GM23338 (cell line): ENCODE measurements at regions not wholly inside any gene's neighbourhood (a gene's known extent, or its start where the extent isn't known, plus 50 kb on each side); places are given as distances from the start of the nearest gene placed in this dataset.

Experiments used
- ATAC-seq: fragments of 200-7000 bp; cut with Tn5 transposase; 3 replicates; pipeline ENCODE4 v1.9.1; 2020
- DNase-seq: peaks from one replicate; pipeline ENCODE4 v3.0.0-alpha.2; 2015; ENCODE audit warnings: low spot score
- H2AFZ ChIP-seq: fragments of 200-600 bp; sonication (generic); 2 replicates; pipeline ENCODE4 v1.8.0; 2016; ENCODE audit warnings: antibody characterized with exemption, mild to moderate bottlenecking, moderate library complexity
- H3F3A ChIP-seq: fragments of 200-600 bp; sonication (generic); replicated peaks from 2 replicates; pipeline ENCODE4 v1.8.0; 2017; ENCODE audit warnings: antibody characterized with exemption, mixed run types, low read depth
- H3K27ac ChIP-seq: fragments of 200-600 bp; sonication (generic); 2 replicates; pipeline ENCODE4 v1.6.1; 2016; ENCODE audit warnings: low read depth
- H3K27me3 ChIP-seq: fragments of 200-600 bp; sonication (generic); 2 replicates; pipeline ENCODE4 v1.8.0; 2016; ENCODE audit warnings: mild to moderate bottlenecking, mixed run types, moderate library complexity; ENCODE audit not compliant: insufficient read depth
- H3K36me3 ChIP-seq: fragments of 200-600 bp; sonication (generic); 2 replicates; pipeline ENCODE4 v1.8.0; 2016; ENCODE audit warnings: mild to moderate bottlenecking; ENCODE audit not compliant: insufficient read depth
- H3K4me1 ChIP-seq: fragments of 200-600 bp; sonication (generic); 2 replicates; pipeline ENCODE4 v1.8.0; 2016; ENCODE audit warnings: mild to moderate bottlenecking, moderate library complexity; ENCODE audit not compliant: insufficient read depth
- H3K4me2 ChIP-seq: fragments of 200-600 bp; sonication (generic); 2 replicates; pipeline ENCODE4 v1.7.1; 2017; ENCODE audit warnings: mixed run types
- H3K4me3 ChIP-seq: fragments of 200-600 bp; sonication (generic); 2 replicates; pipeline ENCODE4 v1.6.1; 2016; ENCODE audit warnings: mixed run types
- H3K79me2 ChIP-seq: fragments of 200-600 bp; sonication (generic); replicated peaks from 2 replicates; pipeline ENCODE4 v1.8.0; 2017; ENCODE audit warnings: mild to moderate bottlenecking; ENCODE audit not compliant: insufficient read depth
- H3K9me2 ChIP-seq: fragments of 200-600 bp; sonication (generic); 2 replicates; pipeline ENCODE4 v1.8.0; 2017; ENCODE audit not compliant: insufficient read depth
- H4K20me1 ChIP-seq: fragments of 200-600 bp; sonication (generic); replicated peaks from 2 replicates; pipeline ENCODE4 v1.8.0; 2017; ENCODE audit warnings: mild to moderate bottlenecking; ENCODE audit not compliant: insufficient read depth
- H3K27ac Mint-ChIP-seq: 2 replicates; pipeline ENCODE4 v1.8.0; 2020; ENCODE audit warnings: inconsistent platforms, mild to moderate bottlenecking, moderate library complexity, mixed read lengths
- H3K27me3 Mint-ChIP-seq: 3 replicates; pipeline ENCODE4 v1.8.0; 2022; ENCODE audit warnings: low read depth, mild to moderate bottlenecking, moderate library complexity, mixed read lengths, inconsistent platforms; ENCODE audit not compliant: insufficient read depth, poor library complexity
- H3K36me3 Mint-ChIP-seq: 3 replicates; pipeline ENCODE4 v1.8.0; 2021; ENCODE audit warnings: low read depth, mild to moderate bottlenecking, inconsistent platforms, moderate library complexity, mixed read lengths
- H3K4me1 Mint-ChIP-seq: 3 replicates; pipeline ENCODE4 v1.8.0; 2020; ENCODE audit warnings: mild to moderate bottlenecking, inconsistent platforms, mixed read lengths
- H3K4me3 Mint-ChIP-seq: 3 replicates; pipeline ENCODE4 v1.8.0; 2021; ENCODE audit warnings: moderate library complexity, mild to moderate bottlenecking, inconsistent platforms, mixed read lengths
- H3K9me3 Mint-ChIP-seq: 3 replicates; pipeline ENCODE4 v1.8.0; 2020; ENCODE audit warnings: moderate library complexity, mild to moderate bottlenecking, inconsistent platforms, mixed read lengths
- CTCF ChIP-seq, 2 experiments: fragments of 200-600 bp in 1 of 2; sonication (generic) in 1 of 2; conservative IDR thresholded peaks; 2 replicates each; pipeline versions ENCODE4 v1.5.1 to v1.6.1; 2016 to 2017; ENCODE audit warnings: antibody characterized with exemption in 2 of 2, low read depth in 2 of 2, mild to moderate bottlenecking in 2 of 2, moderate library complexity in 1 of 2
- ETS1 ChIP-seq: IDR thresholded peaks from 2 replicates; pipeline ENCODE4 v1.6.1; 2016; ENCODE audit warnings: antibody characterized with exemption
- EZH2 ChIP-seq: fragments of 200-600 bp; sonication (generic); IDR thresholded peaks from one replicate; pipeline ENCODE4 v1.8.0; 2017; ENCODE audit warnings: antibody characterized with exemption, mild to moderate bottlenecking, low read depth; ENCODE audit not compliant: unreplicated experiment
- EZH2phosphoT487 ChIP-seq: fragments of 200-600 bp; sonication (generic); IDR thresholded peaks from one replicate; pipeline ENCODE4 v1.8.1; 2018; ENCODE audit warnings: antibody characterized with exemption; ENCODE audit not compliant: unreplicated experiment
- JUNB ChIP-seq: IDR thresholded peaks from one replicate; pipeline ENCODE4 v1.6.1; 2016; ENCODE audit warnings: antibody characterized with exemption; ENCODE audit not compliant: unreplicated experiment
- NANOG ChIP-seq: IDR thresholded peaks from 2 replicates; pipeline ENCODE4 v1.6.1; 2016; ENCODE audit warnings: antibody characterized with exemption, borderline replicate concordance
- REST ChIP-seq: IDR thresholded peaks from one replicate; pipeline ENCODE4 v1.6.1; 2018; ENCODE audit warnings: antibody characterized with exemption; ENCODE audit not compliant: unreplicated experiment
- STAT1 ChIP-seq: IDR thresholded peaks from one replicate; pipeline ENCODE4 v1.6.1; 2016; ENCODE audit warnings: antibody characterized with exemption; ENCODE audit not compliant: unreplicated experiment
- ZNF114 ChIP-seq: fragments of 250-450 bp; sonication (Bioruptor Pico); IDR thresholded peaks from 2 replicates; pipeline ENCODE4 v1.5.0; 2020; ENCODE audit warnings: mild to moderate bottlenecking, moderate library complexity
- ZNF331 ChIP-seq: fragments of 250-450 bp; sonication (Bioruptor Pico); IDR thresholded peaks from 2 replicates; pipeline ENCODE4 v1.5.0; 2020; ENCODE audit warnings: low read depth, mild to moderate bottlenecking, moderate library complexity
- ZNF462 ChIP-seq: fragments of 250-450 bp; sonication (Bioruptor Pico); IDR thresholded peaks from 2 replicates; pipeline ENCODE4 v1.5.0; 2020; ENCODE audit warnings: mild to moderate bottlenecking, moderate library complexity

GRCh38 chr15:61668444-61668843 lies 391.8 kb downstream of the VPS13C start (continued):
- TF ChIP-seq ZNF462 (no peak), NANOG (no peak), ZNF331 (CRISPR knock-in tag) (no peak), EZH2phosphoT487 (no peak)

- no peak overlapping the region for H3K4me2 ChIP-seq
- H3K9me2 ChIP-seq, result peaks cover 3% of the 10 kb centered on the region; the same call in 1 of the 2 replicates
- TF ChIP-seq ZNF331 (CRISPR knock-in tag) (no peak), ETS1 (no peak), STAT1 (no peak), NANOG (no peak), REST (no peak), CTCF (conservative IDR thresholded peaks at IDR 0.05; ENCODE audit: low read depth in 2 of 2) (no peak), ZNF114 (CRISPR knock-in tag) (no peak), JUNB (no peak), EZH2 (no peak)
- H4K20me1 ChIP-seq, result no peaks in the 10 kb centered on the region
- H3K79me2 ChIP-seq, result no peaks in the 10 kb centered on the region
- peaks cover 10% of the 10 kb centered on the region for H3K4me1 Mint-ChIP-seq
- H3K27ac Mint-ChIP-seq, result no peak overlapping the region
- DNase-seq (no peak), ATAC-seq (no peak)
- no peaks in the 10 kb centered on the region for H3K27me3 ChIP-seq
- no peaks in the 10 kb centered on the region; the same call in 2 of the 3 replicates for H3K36me3 Mint-ChIP-seq
- H3K4me3 Mint-ChIP-seq, result no peak overlapping the region
- 0 out of 2 replicates have a peak, but pooled peaks cover 7% of the 10 kb centered on the region for H3K4me1 ChIP-seq
- H2AFZ ChIP-seq, result peak overlapping the region; percentile 61; the same call in 1 of the 2 replicates
- H3F3A ChIP-seq, result no peaks in the 10 kb centered on the region
- no peak overlapping the region for H3K27ac ChIP-seq
- no peak overlapping the region for H3K4me3 ChIP-seq
- H3K36me3 ChIP-seq, result no peaks in the 10 kb centered on the region
- H3K27me3 Mint-ChIP-seq, result no peaks in the 10 kb centered on the region
- H3K9me3 Mint-ChIP-seq, result peaks cover 5% of the 10 kb centered on the region; the same call in 1 of the 3 replicates
Measured at GRCh38 chr15:61661791-61662190, 398.5 kb downstream of the VPS13C start.
